CD4-positive, alpha-beta T cell treated with Interleukin-2 at 100 ng/mL for 4 hours (primary cell): ENCODE measurements at regions not wholly inside any gene's neighbourhood (a gene's known extent, or its start where the extent isn't known, plus 50 kb on each side); places are given as distances from the start of the nearest gene placed in this dataset.

Experiments used
- DNase-seq: peaks from one replicate; pipeline ENCODE4 v3.0.0-alpha.2; 2020; ENCODE audit warnings: low spot score

- DNase-seq, result no peak
Observed at GRCh38 chr4:30939684-30940083, 219.5 kb downstream of the PCDH7 start.

DNA sequence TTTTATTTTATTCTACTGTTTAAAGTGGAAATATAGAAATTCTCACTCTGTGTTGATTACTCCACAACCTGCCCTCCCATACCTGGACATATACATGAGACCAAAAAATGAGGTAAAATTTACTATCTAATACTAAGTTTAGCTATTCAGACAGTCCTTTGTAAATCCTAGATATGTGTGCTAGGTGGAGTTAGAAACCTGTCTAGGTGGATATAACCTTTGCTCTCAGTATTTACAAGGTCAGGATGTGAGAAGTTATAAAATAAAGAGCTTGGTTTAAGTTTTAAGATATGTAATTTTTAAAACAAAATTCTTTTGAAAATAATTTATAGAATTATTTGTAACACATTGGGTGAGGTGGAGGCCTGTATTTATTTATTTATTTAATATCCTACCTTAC is 221.5 kb downstream of the PCDH7 start:
- no peak for DNase-seq

- DNase-seq, result no peak
Observed at GRCh38 chr4:30943356-30943755, 223.2 kb downstream of the PCDH7 start.

- DNase-seq, result no peak
Observed at GRCh38 chr4:30945586-30945985, 225.4 kb downstream of the PCDH7 start.

DNA sequence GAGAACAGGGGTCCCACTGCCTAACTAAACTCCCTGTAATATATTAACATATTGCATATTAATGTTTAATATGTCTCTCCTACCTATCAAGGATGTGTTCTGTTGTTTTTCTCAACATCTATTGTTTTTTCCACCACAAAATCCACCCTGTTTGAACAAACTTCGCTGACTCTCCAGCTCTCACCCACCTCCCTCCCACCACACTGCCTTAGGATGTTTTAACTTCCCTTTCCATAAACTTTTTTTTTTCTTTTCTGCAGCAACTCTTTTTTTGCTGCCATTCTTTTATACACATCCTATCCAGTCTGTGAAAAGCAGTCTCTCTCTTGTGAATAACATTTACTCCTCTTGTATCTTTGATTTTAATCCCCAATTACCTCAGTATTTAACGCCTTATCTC is 226.1 kb downstream of the PCDH7 start:
- DNase-seq, result no peak

DNA sequence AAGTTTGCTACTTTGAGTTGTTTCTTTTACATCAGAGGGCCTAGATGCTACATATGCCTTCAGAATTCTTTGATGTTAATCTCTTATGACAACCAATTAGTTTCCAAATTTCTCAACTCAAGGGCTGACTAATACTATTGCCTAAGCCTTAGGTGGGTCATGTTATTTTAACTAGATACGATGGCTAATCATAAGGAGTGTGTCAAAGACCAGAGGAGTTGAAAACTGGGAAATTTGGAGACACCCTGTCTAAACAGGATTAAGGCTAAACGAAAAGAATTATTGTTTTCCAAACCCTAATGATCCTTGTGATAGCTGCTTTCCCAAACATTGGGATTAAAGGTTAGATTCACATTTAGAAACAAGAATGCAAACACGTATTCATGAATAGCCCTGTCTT is 228.5 kb downstream of the PCDH7 start:
- DNase-seq, result no peak

GRCh38 chr4:30950737-30951136 is 230.6 kb downstream of the PCDH7 start:
- no peak for DNase-seq

DNA sequence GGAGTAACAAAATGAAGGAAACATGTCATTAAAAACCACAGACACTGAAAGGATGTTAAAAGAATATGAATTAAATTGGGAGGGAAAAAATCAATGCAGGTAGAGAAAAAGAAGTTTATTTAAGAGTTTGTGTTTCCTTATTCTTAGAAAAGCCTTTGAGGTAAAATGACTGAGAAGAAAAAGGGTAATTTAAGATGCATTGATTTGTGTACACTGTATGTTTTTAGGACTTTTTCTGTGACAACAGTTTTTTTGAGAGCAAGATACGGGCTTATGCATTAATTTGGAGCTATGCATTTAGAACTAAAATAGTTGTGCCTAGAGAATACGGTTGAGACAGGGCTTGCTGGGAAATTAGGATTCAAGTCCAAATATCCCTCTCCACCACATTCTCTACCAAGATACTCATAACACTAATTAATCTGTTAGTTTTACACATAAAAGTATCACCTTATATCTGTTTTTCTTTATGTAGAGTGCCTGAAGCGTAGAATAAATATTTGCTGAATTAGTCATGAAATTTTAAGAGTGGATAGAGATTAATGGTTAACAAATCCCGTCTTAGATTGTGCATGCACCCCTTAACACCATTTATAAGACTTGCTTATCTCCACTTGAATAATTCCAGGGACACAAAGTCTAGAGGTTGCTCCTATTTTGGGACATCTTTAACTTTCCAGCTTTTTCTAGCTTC is 232.5 kb downstream of the PCDH7 start:
- DNase-seq, result no peak

GRCh38 chr4:30953799-30954198 is 233.6 kb downstream of the PCDH7 start:
- DNase-seq, result no peak

DNA sequence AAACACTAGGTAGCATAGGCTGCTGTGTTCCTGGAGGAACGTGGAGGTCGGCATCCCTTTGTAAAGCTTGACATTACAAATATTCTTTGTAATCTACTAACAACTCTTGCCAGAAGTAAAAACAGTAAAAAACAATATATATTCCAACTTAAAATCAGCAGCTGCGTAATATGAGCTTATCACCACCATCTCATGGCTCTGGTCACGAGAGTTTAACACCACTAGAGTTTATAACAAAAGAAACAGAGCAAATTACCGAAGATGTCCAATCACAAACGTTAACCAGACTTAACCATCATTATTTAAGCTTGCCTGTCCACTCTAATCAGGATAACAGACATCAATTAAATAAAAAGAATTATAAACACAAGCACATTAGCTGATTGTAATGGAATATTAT is 236.7 kb downstream of the PCDH7 start:
- no peak for DNase-seq

GRCh38 chr4:30957706-30958105 is 237.5 kb downstream of the PCDH7 start:
- no peak for DNase-seq

DNA sequence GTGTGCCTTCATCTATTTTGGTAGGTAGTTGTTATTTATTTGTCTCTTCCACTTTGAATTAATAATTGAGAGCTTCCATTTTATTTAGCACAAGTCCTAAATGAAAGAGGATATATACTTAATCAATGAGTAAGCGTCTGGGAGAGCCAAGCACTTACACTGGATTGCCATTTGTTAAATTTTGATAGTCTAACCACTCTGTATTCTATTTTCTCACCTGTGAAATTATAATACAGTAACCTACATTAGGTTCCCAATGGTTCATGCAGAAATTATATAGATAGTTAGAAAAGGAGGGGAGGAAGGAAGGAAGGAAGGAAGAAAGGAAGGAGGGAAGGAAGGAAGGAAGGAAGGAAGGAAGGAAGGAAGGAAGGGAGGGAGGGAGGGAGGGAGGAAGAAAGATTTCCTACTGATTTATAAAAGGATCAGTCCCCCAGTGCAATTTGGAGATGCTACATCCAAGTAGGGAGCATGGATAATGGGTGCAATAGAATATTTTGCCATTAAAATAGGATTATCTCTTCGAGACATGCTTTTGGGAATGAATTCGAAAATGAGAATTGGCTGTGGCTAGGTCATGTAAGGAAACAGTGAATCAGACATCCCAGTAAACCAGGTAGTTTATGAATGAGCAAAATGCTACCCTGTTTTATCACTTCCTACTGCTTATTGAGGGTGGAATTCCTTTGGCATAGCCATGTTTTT is 239.8 kb downstream of the PCDH7 start:
- no peak for DNase-seq

GRCh38 chr4:30962939-30963338 is 242.8 kb downstream of the PCDH7 start:
- DNase-seq, result no peak

- no peak for DNase-seq
Observed at GRCh38 chr4:30968926-30969325, 248.8 kb downstream of the PCDH7 start.

DNA sequence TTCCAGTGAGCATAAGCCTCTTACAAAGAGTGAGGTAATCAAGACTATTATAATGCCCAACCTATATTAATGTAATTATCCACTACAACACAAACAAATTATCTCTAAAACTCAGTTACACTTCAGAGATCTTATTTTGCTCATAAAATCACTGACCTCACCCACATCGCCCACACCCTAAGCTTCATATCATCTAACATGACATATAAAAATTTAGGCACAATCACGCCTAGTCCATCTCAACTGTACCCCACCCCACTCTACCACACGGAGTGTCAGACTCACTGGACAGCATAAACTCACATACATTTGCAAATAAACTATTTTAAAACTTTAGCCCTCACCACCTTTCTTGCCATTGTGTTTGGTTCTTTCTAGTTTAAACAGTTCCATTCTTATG is 252.4 kb downstream of the PCDH7 start:
- no peak for DNase-seq

DNA sequence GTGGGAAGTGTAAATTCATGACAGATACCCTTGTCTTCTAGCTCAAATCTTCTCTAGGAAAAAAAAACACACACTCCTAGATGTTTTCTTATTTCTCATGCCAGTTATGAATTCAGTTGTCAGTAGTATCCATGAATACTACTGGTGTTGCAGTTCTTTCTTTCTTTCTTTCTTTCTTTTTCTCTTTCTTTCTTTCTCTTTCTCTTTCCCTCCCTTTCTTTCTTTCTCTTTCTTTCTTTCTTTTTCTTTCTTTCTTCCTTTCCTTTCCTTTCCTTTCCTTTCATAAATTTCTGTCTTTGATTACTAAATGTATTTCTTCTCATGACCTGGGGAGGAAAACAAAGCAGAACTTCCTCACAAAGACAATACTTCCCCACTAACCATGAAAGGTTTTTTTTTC is 253.8 kb downstream of the PCDH7 start:
- DNase-seq, result no peak

- DNase-seq, result no peak
Observed at GRCh38 chr4:30979402-30979801, 259.2 kb downstream of the PCDH7 start.

DNA sequence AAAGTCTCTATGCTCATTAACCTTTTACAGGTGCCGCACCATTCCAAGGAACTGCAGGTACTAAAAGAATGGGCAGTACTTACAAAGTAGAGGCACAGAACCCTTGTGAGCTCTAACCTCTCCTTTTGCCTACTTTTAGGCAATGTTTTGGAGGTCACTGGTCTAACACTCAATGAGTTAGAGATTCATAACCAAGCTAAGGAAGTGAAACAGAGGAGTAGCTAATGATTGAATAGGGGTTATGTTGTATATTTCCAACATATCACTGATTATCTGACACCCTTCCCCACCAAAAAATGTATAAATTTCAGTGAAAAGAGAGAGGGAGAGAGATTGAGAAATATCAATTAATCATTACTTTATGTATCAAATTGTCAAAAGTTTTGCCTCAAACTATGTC is 269.3 kb downstream of the PCDH7 start:
- no peak for DNase-seq

GRCh38 chr4:30996841-30997240 is 276.7 kb downstream of the PCDH7 start:
- no peak for DNase-seq

- no peak for DNase-seq
Observed at GRCh38 chr4:31005037-31005436, 284.9 kb downstream of the PCDH7 start.

GRCh38 chr4:31007858-31008257 is 287.7 kb downstream of the PCDH7 start:
- no peak for DNase-seq

DNA sequence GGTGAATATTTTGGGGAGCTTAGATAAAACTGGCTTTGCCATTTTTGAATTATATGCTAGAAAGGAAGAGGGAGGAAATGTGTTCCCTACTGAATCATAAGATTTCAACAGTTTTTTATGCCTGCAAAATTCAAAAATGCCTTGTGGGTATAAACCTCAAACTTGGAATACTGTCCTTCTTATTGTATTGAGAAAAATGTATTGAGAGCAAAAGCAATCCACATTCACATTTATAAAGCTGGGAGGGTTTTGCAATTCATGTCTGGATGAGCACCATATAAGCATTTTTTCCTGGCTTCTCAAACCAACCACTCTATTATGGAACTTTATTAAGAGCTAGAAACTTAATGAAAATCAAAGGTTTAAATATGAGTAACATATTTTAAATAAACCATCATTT is 289.8 kb downstream of the PCDH7 start:
- no peak for DNase-seq

- DNase-seq, result no peak
Observed at GRCh38 chr4:31015123-31015522, 295.0 kb downstream of the PCDH7 start.
